ENCODE measurements at regions not wholly inside any gene's neighbourhood (a gene's known extent, or its start where the extent isn't known, plus 50 kb on each side); places are given as distances from the start of the nearest gene placed in this dataset.

GRCh38 chr12:89821896-89822295, 113.3 kb upstream of the ATP2B1 start:
- TF ChIP-seq CTCF (IDR thresholded peaks at IDR 0.05; ENCODE audit: borderline replicate concordance, extremely low read depth, low read length, poor library complexity, severe bottlenecking): no peak
- TF ChIP-seq EZH2 (IDR thresholded peaks at IDR 0.05; ENCODE audit: borderline replicate concordance, low read depth, low read length, severe bottlenecking): no peak
